ENCODE measurements at regions not wholly inside any gene's neighbourhood (a gene's known extent, or its start where the extent isn't known, plus 50 kb on each side); places are given as distances from the start of the nearest gene placed in this dataset.

DNA sequence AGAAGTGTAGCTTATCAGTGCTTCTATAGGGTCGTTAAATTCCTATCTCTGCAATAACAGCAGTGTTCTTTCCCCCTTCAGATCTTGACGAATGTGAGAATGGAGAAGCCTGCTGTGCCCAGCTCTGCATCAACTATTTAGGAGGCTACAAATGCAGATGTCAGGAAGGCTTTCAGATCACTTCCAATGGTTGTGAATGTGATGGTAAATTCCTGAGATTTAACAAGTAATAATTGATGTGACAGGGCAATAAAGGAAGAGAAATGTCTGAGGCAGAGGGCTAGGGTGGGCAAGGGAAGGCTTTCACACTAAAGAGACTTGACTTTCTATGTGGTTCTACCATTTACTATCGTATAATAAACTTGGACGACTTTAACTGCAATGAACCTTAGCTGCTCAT is 711.7 kb upstream of the GOLIM4 start:
- DNase-seq (ENCODE audit: low read depth, low spot score): no peak
- Histone ChIP-seq H3K9ac (ENCODE audit: control insufficient read depth, extremely low read depth, insufficient read depth, low read length) (no peak overlapping the region), H3K4me3 (ENCODE audit: control insufficient read depth in 2 of 3, extremely low read depth in 1 of 3, insufficient read depth in 2 of 3, low read depth in 1 of 3, low read length in 3 of 3) (no peak overlapping the region), H3K27me3 (ENCODE audit: control insufficient read depth, extremely low read depth, insufficient read depth, low read length) (no peaks in the 10 kb centered on the region), H3K79me2 (ENCODE audit: control insufficient read depth, insufficient read depth, low read length) (no peaks in the 10 kb centered on the region), H3K9me1 (ENCODE audit: control insufficient read depth, extremely low read depth, insufficient read depth, low read length) (no peaks in the 10 kb centered on the region), H3K36me3 (ENCODE audit: control insufficient read depth in 2 of 2, extremely low read depth in 1 of 2, insufficient read depth in 2 of 2, low read length in 2 of 2) (no peaks in the 10 kb centered on the region), H2AFZ (ENCODE audit: control insufficient read depth, low read length) (no peak overlapping the region), H3K4me2 (ENCODE audit: control insufficient read depth, extremely low read depth, insufficient read depth, low read depth, low read length) (no peak overlapping the region), H3K27ac (ENCODE audit: control insufficient read depth, insufficient read depth, low read length) (no peak overlapping the region), H3K4me1 (ENCODE audit: control insufficient read depth, extremely low read depth, insufficient read depth, low read length) (peaks cover 5% of the 10 kb centered on the region), H4K20me1 (ENCODE audit: control insufficient read depth, extremely low read depth, insufficient read depth, low read length) (no peaks in the 10 kb centered on the region), H3K9me3 (ENCODE audit: control insufficient read depth, low read depth, low read length) (no peaks in the 10 kb centered on the region)
- no peak for TF ChIP-seq EZH2 (IDR thresholded peaks at IDR 0.05; ENCODE audit: low read length)
- TF ChIP-seq CTCF (optimal IDR thresholded peaks at IDR 0.05 in 1 of 3, IDR thresholded peaks at IDR 0.05 in 1 of 3, conservative IDR thresholded peaks at IDR 0.05 in 1 of 3; ENCODE audit: extremely low read depth in 1 of 3, insufficient read depth in 2 of 3, low read length in 3 of 3): no peak
- dilution Hi-C loops (cut with MboI; ENCODE audit: extremely low pct_ligation_motif_present, low sequenced_read_pairs): no loop called here
- FAIRE-seq: no peak

- TF ChIP-seq CTCF (optimal IDR thresholded peaks at IDR 0.05 in 1 of 3, IDR thresholded peaks at IDR 0.05 in 1 of 3, conservative IDR thresholded peaks at IDR 0.05 in 1 of 3; ENCODE audit: extremely low read depth in 1 of 3, insufficient read depth in 2 of 3, low read length in 3 of 3): no peak
- TF ChIP-seq EZH2 (IDR thresholded peaks at IDR 0.05; ENCODE audit: low read length): no peak
- no peak overlapping the region for H3K27ac ChIP-seq (ENCODE audit: control insufficient read depth, insufficient read depth, low read length)
- H3K4me1 ChIP-seq (ENCODE audit: control insufficient read depth, extremely low read depth, insufficient read depth, low read length): peaks cover 9% of the 10 kb centered on the region
- H3K4me3 ChIP-seq (ENCODE audit: control insufficient read depth in 2 of 3, extremely low read depth in 1 of 3, insufficient read depth in 2 of 3, low read depth in 1 of 3, low read length in 3 of 3): no peak overlapping the region
- no peaks in the 10 kb centered on the region for H3K9me1 ChIP-seq (ENCODE audit: control insufficient read depth, extremely low read depth, insufficient read depth, low read length)
- H3K36me3 ChIP-seq (ENCODE audit: control insufficient read depth in 2 of 2, extremely low read depth in 1 of 2, insufficient read depth in 2 of 2, low read length in 2 of 2): no peaks in the 10 kb centered on the region
- dilution Hi-C loops (cut with MboI; ENCODE audit: extremely low pct_ligation_motif_present, low sequenced_read_pairs): no loop called here
- no peaks in the 10 kb centered on the region for H3K9me3 ChIP-seq (ENCODE audit: control insufficient read depth, low read depth, low read length)
- H3K79me2 ChIP-seq (ENCODE audit: control insufficient read depth, insufficient read depth, low read length): no peaks in the 10 kb centered on the region
- no peak overlapping the region for H2AFZ ChIP-seq (ENCODE audit: control insufficient read depth, low read length)
- no peak overlapping the region for H3K4me2 ChIP-seq (ENCODE audit: control insufficient read depth, extremely low read depth, insufficient read depth, low read depth, low read length)
- FAIRE-seq (no peak), DNase-seq (ENCODE audit: low read depth, low spot score) (no peak)
- no peaks in the 10 kb centered on the region for H4K20me1 ChIP-seq (ENCODE audit: control insufficient read depth, extremely low read depth, insufficient read depth, low read length)
- no peaks in the 10 kb centered on the region for H3K27me3 ChIP-seq (ENCODE audit: control insufficient read depth, extremely low read depth, insufficient read depth, low read length)
- H3K9ac ChIP-seq (ENCODE audit: control insufficient read depth, extremely low read depth, insufficient read depth, low read length): no peak overlapping the region
Measured at GRCh38 chr3:168806871-168807270, 711.1 kb upstream of the GOLIM4 start.

Measured in keratinocyte (primary cell).